Neutrophil (primary cell): ENCODE measurements at regions not wholly inside any gene's neighbourhood (a gene's known extent, or its start where the extent isn't known, plus 50 kb on each side); places are given as distances from the start of the nearest gene placed in this dataset.

Experiments used
- H3K27ac ChIP-seq: fragments of 200-600 bp; sonication (generic); 2 replicates; pipeline ENCODE4 v1.5.1; 2016; ENCODE audit warnings: mild to moderate bottlenecking, moderate library complexity
- H3K27me3 ChIP-seq: fragments of 200-600 bp; sonication (generic); 2 replicates; pipeline ENCODE4 v1.6.0; 2016; ENCODE audit warnings: mild to moderate bottlenecking
- H3K36me3 ChIP-seq: fragments of 200-600 bp; sonication (generic); 2 replicates; pipeline ENCODE4 v1.5.1; 2017
- H3K4me1 ChIP-seq, 2 experiments: fragments of 200-600 bp in 1 of 2; sonication (generic) in 1 of 2; 1 replicate in 1 of 2; 2 replicates in 1 of 2; pipeline versions ENCODE4 v1.5.1 to v1.6.1; 2013 to 2016; ENCODE audit warnings: low read depth in 1 of 2, low read length in 1 of 2, mild to moderate bottlenecking in 1 of 2, moderate library complexity in 1 of 2; ENCODE audit not compliant: control insufficient read depth in 1 of 2, insufficient read depth in 1 of 2
- H3K4me3 ChIP-seq, 2 experiments: fragments of 200-600 bp in 1 of 2; sonication (generic) in 1 of 2; 1 replicate in 1 of 2; 2 replicates in 1 of 2; pipeline ENCODE4 v1.5.1; 2013 to 2016; ENCODE audit warnings: low read depth in 1 of 2, low read length in 1 of 2, mild to moderate bottlenecking in 1 of 2, moderate library complexity in 1 of 2
- H3K9me3 ChIP-seq: fragments of 200-600 bp; sonication (generic); 2 replicates; pipeline ENCODE4 v1.5.1; 2016
- TF ChIP-seq, protein P1 (sequence below): fragments of 200-600 bp; sonication (generic); IDR thresholded peaks from 2 replicates; pipeline ENCODE4 v1.5.1; 2016; ENCODE audit warnings: antibody characterized with exemption

DNA sequence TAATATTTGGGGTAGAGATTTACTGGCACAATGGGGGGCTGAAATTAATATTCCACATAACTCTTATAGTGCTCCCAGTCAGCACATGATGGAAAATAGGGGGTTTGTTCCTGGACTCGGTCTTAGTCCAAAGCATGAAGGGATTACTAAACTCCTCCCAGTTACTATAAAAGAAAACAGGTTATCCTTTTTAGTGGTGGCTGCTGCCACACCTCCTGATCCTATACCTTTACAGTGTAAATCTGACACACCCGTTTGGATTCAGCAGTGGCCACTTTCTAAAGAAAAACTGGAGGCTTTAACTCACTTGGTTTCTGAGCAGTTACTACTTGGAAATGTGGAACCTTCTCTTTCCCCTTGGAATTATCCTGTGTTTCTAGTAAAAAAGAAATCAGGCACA is 572.9 kb upstream of the PTGER4 start:
- Histone ChIP-seq H3K27me3 (no peaks in the 10 kb centered on the region), H3K27ac (no peak overlapping the region), H3K9me3 (no peaks in the 10 kb centered on the region), H3K36me3 (no peaks in the 10 kb centered on the region), H3K4me3 (no peak overlapping the region), H3K4me1 (no peaks in the 10 kb centered on the region)
- TF ChIP-seq, protein P1, sequence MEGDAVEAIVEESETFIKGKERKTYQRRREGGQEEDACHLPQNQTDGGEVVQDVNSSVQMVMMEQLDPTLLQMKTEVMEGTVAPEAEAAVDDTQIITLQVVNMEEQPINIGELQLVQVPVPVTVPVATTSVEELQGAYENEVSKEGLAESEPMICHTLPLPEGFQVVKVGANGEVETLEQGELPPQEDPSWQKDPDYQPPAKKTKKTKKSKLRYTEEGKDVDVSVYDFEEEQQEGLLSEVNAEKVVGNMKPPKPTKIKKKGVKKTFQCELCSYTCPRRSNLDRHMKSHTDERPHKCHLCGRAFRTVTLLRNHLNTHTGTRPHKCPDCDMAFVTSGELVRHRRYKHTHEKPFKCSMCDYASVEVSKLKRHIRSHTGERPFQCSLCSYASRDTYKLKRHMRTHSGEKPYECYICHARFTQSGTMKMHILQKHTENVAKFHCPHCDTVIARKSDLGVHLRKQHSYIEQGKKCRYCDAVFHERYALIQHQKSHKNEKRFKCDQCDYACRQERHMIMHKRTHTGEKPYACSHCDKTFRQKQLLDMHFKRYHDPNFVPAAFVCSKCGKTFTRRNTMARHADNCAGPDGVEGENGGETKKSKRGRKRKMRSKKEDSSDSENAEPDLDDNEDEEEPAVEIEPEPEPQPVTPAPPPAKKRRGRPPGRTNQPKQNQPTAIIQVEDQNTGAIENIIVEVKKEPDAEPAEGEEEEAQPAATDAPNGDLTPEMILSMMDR: no peak

DNA sequence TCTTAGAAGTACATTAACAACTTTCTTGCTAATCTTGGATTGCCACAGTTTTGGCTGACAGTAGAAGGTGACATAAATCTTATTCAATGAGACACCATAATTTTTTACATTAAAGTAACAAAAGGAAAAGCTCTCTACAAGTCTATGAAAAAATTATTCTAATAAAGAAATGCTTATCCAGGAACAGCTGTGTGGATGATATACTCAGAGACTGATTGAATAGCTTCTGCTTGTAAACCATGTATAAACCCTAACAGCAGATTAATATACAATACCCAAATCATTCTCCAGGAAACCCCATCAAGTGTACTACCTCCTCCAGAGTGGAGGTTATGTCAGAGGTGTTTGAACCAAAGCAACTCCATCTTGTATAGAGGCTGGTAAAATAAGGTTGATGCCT is 581.4 kb upstream of the PTGER4 start:
- H3K4me3 ChIP-seq: no peak overlapping the region
- no peaks in the 10 kb centered on the region for H3K9me3 ChIP-seq
- H3K4me1 ChIP-seq: no peaks in the 10 kb centered on the region
- H3K27me3 ChIP-seq: no peaks in the 10 kb centered on the region
- no peak overlapping the region for H3K27ac ChIP-seq
- TF ChIP-seq, protein P1: no peak
- H3K36me3 ChIP-seq: no peaks in the 10 kb centered on the region

DNA sequence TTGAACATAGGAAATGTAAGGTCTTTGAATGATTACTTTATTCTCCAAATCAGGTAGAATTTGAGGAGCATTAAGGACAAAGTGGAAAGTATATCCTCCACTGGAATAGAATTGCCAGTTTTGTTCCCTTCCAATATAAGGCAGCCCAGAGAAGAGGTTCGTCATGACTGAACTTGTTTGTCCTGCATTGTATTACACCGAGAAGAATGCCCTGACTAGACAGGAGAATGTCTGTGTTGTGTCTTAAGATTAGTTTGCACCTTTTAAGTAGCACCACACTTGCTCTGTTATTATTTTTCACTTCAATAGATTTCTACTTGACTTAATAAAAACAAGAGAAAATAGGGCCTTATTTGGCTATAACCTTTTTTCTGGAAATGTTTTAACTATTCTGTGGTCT is 586.2 kb upstream of the PTGER4 start:
- TF ChIP-seq, protein P1: no peak
- H3K27ac ChIP-seq: no peak overlapping the region

DNA sequence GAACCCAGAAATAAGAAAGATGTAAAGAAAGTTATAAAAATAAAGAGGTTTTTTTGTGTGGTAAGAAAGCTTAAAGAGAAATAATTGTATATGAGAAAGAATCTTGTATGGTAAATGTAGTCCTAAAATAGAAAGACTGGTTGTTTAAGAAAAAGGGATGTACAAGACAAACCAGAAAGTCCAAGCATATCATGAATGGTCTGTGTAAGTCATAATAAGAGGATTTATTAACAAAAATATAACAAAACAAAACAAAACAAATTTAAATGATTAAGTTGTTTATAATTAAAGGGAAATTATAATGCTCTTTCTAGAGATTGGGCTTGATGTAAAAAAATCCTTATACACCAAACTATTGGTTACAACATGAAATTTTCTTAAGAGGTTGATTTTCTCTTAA is 590.4 kb upstream of the PTGER4 start:
- H3K27me3 ChIP-seq: no peaks in the 10 kb centered on the region
- H3K4me1 ChIP-seq: no peaks in the 10 kb centered on the region
- H3K27ac ChIP-seq: no peak overlapping the region
- H3K9me3 ChIP-seq: peaks cover 6% of the 10 kb centered on the region
- no peak overlapping the region for H3K4me3 ChIP-seq
- no peaks in the 10 kb centered on the region for H3K36me3 ChIP-seq
- TF ChIP-seq, protein P1: no peak

More for the DNA sequence above, 586.2 kb upstream of the PTGER4 start:
- H3K36me3 ChIP-seq: no peaks in the 10 kb centered on the region
- no peaks in the 10 kb centered on the region for H3K27me3 ChIP-seq
- H3K4me3 ChIP-seq: no peak overlapping the region
- no peaks in the 10 kb centered on the region for H3K4me1 ChIP-seq
- H3K9me3 ChIP-seq: peaks cover 6% of the 10 kb centered on the region

DNA sequence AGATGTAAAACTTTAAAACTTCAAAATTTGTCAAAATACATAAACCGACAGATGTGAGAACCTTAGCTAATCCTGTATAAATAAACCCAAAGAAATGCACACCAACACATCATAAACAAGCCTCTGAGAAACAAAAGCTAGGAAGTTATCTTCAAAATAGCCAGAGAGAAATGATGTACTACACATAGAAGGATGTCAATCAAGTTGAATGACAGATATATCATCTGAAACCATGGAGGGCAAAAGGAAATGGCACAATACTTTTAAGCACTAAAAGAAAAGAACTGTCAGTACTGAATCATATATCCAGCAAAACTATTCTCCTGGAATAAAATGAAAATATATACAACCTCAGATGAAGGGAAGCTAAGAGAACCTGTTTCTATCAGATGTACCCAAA is 595.1 kb upstream of the PTGER4 start:
- Histone ChIP-seq H3K9me3 (no peaks in the 10 kb centered on the region), H3K27me3 (no peaks in the 10 kb centered on the region), H3K4me1 (no peaks in the 10 kb centered on the region), H3K27ac (no peak overlapping the region), H3K36me3 (no peaks in the 10 kb centered on the region), H3K4me3 (no peak overlapping the region)
- TF ChIP-seq, protein P1: no peak

DNA sequence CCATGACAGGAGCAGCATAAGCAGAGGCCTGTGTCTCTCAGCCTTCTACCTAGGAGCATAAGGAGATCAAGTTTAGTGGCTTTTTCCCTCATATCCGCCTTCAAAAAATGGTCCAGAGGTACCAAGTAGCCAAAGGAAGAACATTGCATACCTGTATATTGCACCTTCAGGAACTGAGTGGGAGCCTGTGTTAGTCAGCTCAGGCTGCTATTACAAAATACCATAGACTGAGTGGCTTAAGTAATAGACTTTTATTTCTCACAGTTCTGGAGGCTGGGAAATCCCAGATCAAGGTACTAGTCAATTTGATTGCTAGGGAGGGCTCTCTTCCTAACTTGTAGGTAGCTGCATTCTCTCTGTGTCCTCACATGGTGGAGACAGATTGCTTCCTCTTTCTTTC is 597.4 kb upstream of the PTGER4 start:
- H3K9me3 ChIP-seq: no peaks in the 10 kb centered on the region

More for the DNA sequence above, 597.4 kb upstream of the PTGER4 start:
- Histone ChIP-seq H3K36me3 (no peaks in the 10 kb centered on the region), H3K27me3 (no peaks in the 10 kb centered on the region), H3K27ac (no peak overlapping the region), H3K4me3 (no peak overlapping the region), H3K4me1 (no peaks in the 10 kb centered on the region)
- TF ChIP-seq, protein P1: no peak
